ENCODE measurements at regions not wholly inside any gene's neighbourhood (a gene's known extent, or its start where the extent isn't known, plus 50 kb on each side); places are given as distances from the start of the nearest gene placed in this dataset.
"Not testable (repeated sequence)": the region's sequence is repeated elsewhere in the genome, so short reads cannot be mapped to it uniquely, and the experiment has no call there.

- DNase-seq (ENCODE audit: extremely low spot score, unreplicated experiment) = no peak
- Mint-ChIP-seq H3K27me3 (ENCODE audit: unreplicated experiment) (peaks cover 14% of the 10 kb centered on the region), H3K4me3 (ENCODE audit: unreplicated experiment) (no peak overlapping the region), H3K27ac (ENCODE audit: unreplicated experiment) (no peak overlapping the region), H3K4me1 (ENCODE audit: unreplicated experiment) (no peaks in the 10 kb centered on the region), H3K36me3 (ENCODE audit: unreplicated experiment) (no peaks in the 10 kb centered on the region), H3K9me3 (ENCODE audit: unreplicated experiment) (no peaks in the 10 kb centered on the region)
- TF ChIP-seq, protein P1, sequence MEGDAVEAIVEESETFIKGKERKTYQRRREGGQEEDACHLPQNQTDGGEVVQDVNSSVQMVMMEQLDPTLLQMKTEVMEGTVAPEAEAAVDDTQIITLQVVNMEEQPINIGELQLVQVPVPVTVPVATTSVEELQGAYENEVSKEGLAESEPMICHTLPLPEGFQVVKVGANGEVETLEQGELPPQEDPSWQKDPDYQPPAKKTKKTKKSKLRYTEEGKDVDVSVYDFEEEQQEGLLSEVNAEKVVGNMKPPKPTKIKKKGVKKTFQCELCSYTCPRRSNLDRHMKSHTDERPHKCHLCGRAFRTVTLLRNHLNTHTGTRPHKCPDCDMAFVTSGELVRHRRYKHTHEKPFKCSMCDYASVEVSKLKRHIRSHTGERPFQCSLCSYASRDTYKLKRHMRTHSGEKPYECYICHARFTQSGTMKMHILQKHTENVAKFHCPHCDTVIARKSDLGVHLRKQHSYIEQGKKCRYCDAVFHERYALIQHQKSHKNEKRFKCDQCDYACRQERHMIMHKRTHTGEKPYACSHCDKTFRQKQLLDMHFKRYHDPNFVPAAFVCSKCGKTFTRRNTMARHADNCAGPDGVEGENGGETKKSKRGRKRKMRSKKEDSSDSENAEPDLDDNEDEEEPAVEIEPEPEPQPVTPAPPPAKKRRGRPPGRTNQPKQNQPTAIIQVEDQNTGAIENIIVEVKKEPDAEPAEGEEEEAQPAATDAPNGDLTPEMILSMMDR (IDR thresholded peaks at IDR 0.05) = no peak
Measured at GRCh38 chr2:67329513-67329912, 67.6 kb upstream of the ETAA1 start.

DNA sequence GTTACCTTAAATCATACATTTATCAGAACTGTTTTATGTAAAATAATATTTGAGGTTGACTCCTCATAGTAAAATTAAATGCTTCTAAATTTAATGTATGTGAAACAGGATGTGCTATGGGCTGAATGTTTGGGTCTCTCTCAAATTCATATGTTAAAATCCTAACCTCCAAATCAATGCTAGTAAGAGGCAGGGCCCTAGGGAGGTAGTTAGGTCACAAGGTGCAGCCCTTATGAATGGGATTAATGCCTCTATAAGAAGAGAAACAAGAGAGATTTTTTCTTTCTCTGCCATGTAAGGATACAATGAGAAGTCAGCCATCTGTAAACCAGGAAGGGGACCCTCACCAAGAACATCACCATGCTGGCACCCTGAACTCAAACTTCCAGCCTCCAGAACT is 67.2 kb upstream of the ETAA1 start:
- Mint-ChIP-seq H3K27ac (ENCODE audit: unreplicated experiment) (no peak overlapping the region), H3K4me1 (ENCODE audit: unreplicated experiment) (no peaks in the 10 kb centered on the region), H3K4me3 (ENCODE audit: unreplicated experiment) (no peak overlapping the region), H3K27me3 (ENCODE audit: unreplicated experiment) (peaks cover 13% of the 10 kb centered on the region), H3K36me3 (ENCODE audit: unreplicated experiment) (no peaks in the 10 kb centered on the region), H3K9me3 (ENCODE audit: unreplicated experiment) (no peaks in the 10 kb centered on the region)
- TF ChIP-seq, protein P1 (IDR thresholded peaks at IDR 0.05) = no peak
- DNase-seq (ENCODE audit: extremely low spot score, unreplicated experiment) = no peak

- not testable (repeated sequence) for H3K36me3 Mint-ChIP-seq (ENCODE audit: unreplicated experiment); H3K9me3 Mint-ChIP-seq (ENCODE audit: unreplicated experiment); H3K27ac Mint-ChIP-seq (ENCODE audit: unreplicated experiment); H3K4me3 Mint-ChIP-seq (ENCODE audit: unreplicated experiment); DNase-seq (ENCODE audit: extremely low spot score, unreplicated experiment); H3K4me1 Mint-ChIP-seq (ENCODE audit: unreplicated experiment)
- H3K27me3 Mint-ChIP-seq (ENCODE audit: unreplicated experiment) = peaks cover 13% of the 10 kb centered on the region
Measured at GRCh38 chr2:67331419-67332086, 65.6 kb upstream of the ETAA1 start.

- Mint-ChIP-seq H3K4me1 (ENCODE audit: unreplicated experiment) (no peaks in the 10 kb centered on the region), H3K4me3 (ENCODE audit: unreplicated experiment) (no peak overlapping the region), H3K27me3 (ENCODE audit: unreplicated experiment) (peaks cover 13% of the 10 kb centered on the region), H3K36me3 (ENCODE audit: unreplicated experiment) (no peaks in the 10 kb centered on the region), H3K27ac (ENCODE audit: unreplicated experiment) (no peak overlapping the region), H3K9me3 (ENCODE audit: unreplicated experiment) (no peaks in the 10 kb centered on the region)
- DNase-seq (ENCODE audit: extremely low spot score, unreplicated experiment) = no peak
- TF ChIP-seq, protein P1 (IDR thresholded peaks at IDR 0.05) = no peak
Measured at GRCh38 chr2:67337903-67338302, 59.2 kb upstream of the ETAA1 start.

GRCh38 chr2:67338601-67339233 is 58.4 kb upstream of the ETAA1 start:
- Mint-ChIP-seq H3K4me3 (ENCODE audit: unreplicated experiment) (no peak overlapping the region), H3K36me3 (ENCODE audit: unreplicated experiment) (no peaks in the 10 kb centered on the region), H3K27me3 (ENCODE audit: unreplicated experiment) (peaks cover 13% of the 10 kb centered on the region), H3K9me3 (ENCODE audit: unreplicated experiment) (no peaks in the 10 kb centered on the region), H3K4me1 (ENCODE audit: unreplicated experiment) (no peaks in the 10 kb centered on the region), H3K27ac (ENCODE audit: unreplicated experiment) (no peak overlapping the region)
- TF ChIP-seq, protein P1 (IDR thresholded peaks at IDR 0.05) = no peak
- no peak for DNase-seq (ENCODE audit: extremely low spot score, unreplicated experiment)
